Stomach (tissue), 4 donors: ENCODE measurements at regions not wholly inside any gene's neighbourhood (a gene's known extent, or its start where the extent isn't known, plus 50 kb on each side); places are given as distances from the start of the nearest gene placed in this dataset.

Experiments used
- EP300 ChIP-seq: sonication (generic); formaldehyde crosslinking; IDR thresholded peaks from one replicate; pipeline ENCODE4 v1.6.1; 2017; ENCODE audit warnings: antibody characterized with exemption
- POLR2A ChIP-seq, 4 donors: fragments of 450-650 bp; IDR thresholded peaks; one replicate each; pipeline ENCODE4 v1.6.1; 2016; ENCODE audit warnings: antibody characterized with exemption in 4 of 4, control low read depth in 2 of 4, mild to moderate bottlenecking in 1 of 4, moderate library complexity in 1 of 4
- TF ChIP-seq, protein P1 (sequence below), 7 experiments: fragments of 450-650 bp in 4 of 7; fragments of 200-600 bp in 3 of 7; sonication (generic) in 3 of 7; IDR thresholded peaks; one replicate each; pipeline ENCODE4 v1.5.1; 2016 to 2019; ENCODE audit warnings: antibody characterized with exemption in 7 of 7, control low read depth in 2 of 7, mild to moderate bottlenecking in 1 of 7

DNA sequence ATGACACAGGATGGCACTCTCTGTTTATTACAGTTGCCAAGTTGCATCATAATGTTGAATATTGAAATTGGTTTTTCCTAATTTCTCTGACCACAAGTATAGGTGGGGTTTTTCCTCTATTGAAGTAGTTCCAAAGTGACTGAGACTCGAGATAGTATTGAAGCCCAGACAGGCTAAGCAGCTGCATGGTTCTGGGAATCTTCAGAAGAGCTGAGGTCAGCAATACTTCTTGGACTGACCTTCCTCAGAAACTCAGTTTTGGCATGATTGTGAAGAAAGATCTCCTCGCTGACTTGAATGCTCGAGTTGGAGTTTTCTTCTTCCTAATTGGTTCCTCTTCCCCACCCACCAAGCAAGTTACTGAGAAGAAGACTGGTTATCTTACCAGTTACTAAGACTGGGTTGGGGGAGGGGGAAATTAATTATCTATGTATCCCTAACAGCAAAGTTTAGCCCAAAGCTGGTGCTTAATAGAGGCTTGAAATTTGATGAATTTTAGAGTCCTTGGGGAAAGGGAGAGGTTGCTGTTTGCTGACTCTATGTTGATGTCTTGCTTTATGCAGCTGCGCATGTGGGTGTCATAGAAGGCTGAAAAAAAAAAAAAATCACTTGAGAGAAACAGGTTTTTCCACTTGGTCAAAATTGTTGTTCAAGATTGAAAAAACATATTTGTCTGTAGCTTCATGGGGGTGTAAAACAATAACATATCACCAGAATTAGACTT is 91.1 kb downstream of the P2RY10 start:
- no peak for TF ChIP-seq POLR2A (IDR thresholded peaks at IDR 0.05)
- TF ChIP-seq, protein P1, sequence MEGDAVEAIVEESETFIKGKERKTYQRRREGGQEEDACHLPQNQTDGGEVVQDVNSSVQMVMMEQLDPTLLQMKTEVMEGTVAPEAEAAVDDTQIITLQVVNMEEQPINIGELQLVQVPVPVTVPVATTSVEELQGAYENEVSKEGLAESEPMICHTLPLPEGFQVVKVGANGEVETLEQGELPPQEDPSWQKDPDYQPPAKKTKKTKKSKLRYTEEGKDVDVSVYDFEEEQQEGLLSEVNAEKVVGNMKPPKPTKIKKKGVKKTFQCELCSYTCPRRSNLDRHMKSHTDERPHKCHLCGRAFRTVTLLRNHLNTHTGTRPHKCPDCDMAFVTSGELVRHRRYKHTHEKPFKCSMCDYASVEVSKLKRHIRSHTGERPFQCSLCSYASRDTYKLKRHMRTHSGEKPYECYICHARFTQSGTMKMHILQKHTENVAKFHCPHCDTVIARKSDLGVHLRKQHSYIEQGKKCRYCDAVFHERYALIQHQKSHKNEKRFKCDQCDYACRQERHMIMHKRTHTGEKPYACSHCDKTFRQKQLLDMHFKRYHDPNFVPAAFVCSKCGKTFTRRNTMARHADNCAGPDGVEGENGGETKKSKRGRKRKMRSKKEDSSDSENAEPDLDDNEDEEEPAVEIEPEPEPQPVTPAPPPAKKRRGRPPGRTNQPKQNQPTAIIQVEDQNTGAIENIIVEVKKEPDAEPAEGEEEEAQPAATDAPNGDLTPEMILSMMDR (IDR thresholded peaks at IDR 0.05) = no peak
- TF ChIP-seq EP300 = no peak
